ENCODE measurements at regions not wholly inside any gene's neighbourhood (a gene's known extent, or its start where the extent isn't known, plus 50 kb on each side); places are given as distances from the start of the nearest gene placed in this dataset.

GRCh38 chr6:1087154-1087843 is 224.6 kb upstream of the FOXQ1 start:
- DNase-seq (ENCODE audit: low spot score), result no peak

DNA sequence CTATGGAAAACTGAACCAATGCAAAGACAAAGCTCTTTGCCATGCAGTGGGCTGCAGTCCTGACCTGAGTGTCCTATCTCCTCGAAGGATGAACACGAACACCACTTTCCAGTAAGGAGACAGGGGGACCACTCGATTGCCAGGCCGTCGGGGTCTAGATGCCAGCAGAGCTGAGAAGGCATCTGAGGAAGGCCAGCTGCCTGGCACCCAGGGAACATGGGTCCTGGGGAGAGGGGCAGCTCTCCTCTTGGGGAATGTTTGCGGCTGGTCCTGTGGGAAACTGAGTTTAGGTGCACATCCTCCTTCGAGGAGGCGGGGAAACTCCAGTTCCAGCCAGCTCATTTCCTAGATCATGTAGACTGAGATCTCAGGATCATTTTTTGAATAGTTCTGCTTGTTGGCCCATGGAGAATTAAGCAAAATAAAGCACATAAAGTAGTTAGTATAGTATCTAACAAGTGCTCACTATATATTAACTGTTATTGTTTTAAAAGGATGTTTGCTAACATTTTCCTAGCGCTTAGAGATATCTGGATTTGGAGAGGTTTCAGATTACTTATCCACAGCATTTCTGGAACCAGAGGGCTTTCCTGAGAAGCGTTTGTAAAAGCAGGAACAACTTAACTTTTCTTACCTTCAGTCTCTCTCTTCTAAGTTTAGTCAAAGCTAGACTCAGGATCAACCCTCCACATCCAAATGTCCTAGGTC is 225.3 kb upstream of the FOXQ1 start:
- DNase-seq (ENCODE audit: low spot score), result no peak

DNA sequence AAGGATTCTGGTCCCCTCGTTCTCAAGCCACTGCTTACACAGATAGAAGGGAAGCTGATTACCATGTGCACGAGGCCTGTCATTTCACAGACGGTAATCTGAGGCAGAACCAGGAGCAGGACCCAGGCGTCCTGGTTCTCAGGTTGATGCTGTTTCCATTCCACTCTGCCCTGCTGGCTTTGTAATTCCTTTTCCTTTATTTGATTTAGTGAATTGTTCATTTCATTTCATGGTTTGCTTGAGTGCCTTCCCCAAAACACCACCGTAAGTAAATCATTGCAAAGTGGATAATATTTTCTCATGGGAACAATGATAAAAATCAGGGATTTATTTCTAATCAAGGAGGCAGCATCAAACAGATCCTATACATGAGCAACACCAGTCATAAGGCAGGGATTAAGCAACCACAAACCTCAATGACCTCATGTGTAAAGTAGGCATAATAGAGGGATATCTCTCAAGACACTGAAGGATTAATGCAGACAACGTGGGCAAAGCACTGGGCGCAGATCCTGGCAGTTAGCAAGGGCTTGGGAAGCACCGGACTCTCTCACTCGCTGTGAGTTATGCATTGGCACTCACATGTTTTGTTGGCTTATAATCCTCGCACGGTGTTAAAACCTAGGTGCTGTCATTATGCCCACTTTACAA is 229.5 kb upstream of the FOXQ1 start:
- no peak for DNase-seq (ENCODE audit: low spot score)

DNA sequence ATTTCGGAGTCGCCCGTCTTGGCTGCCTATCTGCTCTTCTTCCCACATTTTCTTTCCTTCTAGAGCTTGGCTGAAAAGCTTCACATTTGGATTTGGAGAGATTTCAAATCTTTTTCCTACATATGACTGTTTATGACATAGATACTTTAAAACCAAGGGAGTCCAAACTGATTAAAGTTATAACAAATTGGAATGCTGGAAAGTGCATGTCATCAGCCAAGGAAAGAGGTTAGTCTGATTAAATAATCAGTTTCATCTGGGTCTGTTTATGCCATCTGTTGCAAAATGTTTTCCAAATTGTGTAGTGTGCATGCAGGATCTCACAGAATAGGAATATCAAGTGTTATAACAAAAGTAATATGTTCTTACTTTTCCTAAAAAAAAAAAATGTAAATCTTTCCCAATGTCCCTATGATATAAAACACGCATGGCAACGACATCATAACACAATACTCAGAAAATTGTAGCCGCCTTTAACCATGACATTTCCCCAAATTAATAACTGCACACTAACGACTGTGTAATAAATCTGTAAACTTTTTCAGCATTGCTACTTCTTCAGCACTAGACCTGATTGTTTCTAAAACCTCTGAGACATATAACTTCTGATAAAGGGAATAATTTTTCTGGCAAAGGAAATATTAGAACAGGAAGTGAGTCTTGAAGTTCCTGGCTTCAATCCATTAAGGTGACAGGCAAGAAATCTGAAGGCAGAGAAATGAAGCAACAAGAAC is 230.2 kb upstream of the FOXQ1 start:
- DNase-seq (ENCODE audit: low spot score), result no peak

GRCh38 chr6:1080453-1081337 is 231.2 kb upstream of the FOXQ1 start:
- no peak for DNase-seq (ENCODE audit: low spot score)

DNA sequence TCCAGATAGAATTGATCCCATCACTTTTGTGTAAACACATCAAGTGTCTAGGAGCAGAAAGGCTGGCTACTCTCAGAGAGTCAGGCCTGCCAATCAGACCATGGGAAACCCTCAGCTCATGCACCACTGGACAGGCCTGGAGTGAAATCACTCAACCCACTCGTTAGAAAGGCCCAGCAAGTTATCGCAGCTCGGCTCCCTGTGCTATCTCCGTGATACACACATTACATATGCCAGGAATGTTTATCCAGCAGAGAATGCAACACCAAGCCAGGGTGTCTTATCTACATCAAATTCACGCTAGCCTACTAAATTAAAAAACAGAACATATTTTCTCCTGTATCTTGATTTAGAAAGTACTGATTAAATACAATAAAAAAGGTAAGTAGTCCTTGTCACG is 232.4 kb upstream of the FOXQ1 start:
- no peak for DNase-seq (ENCODE audit: low spot score)

DNA sequence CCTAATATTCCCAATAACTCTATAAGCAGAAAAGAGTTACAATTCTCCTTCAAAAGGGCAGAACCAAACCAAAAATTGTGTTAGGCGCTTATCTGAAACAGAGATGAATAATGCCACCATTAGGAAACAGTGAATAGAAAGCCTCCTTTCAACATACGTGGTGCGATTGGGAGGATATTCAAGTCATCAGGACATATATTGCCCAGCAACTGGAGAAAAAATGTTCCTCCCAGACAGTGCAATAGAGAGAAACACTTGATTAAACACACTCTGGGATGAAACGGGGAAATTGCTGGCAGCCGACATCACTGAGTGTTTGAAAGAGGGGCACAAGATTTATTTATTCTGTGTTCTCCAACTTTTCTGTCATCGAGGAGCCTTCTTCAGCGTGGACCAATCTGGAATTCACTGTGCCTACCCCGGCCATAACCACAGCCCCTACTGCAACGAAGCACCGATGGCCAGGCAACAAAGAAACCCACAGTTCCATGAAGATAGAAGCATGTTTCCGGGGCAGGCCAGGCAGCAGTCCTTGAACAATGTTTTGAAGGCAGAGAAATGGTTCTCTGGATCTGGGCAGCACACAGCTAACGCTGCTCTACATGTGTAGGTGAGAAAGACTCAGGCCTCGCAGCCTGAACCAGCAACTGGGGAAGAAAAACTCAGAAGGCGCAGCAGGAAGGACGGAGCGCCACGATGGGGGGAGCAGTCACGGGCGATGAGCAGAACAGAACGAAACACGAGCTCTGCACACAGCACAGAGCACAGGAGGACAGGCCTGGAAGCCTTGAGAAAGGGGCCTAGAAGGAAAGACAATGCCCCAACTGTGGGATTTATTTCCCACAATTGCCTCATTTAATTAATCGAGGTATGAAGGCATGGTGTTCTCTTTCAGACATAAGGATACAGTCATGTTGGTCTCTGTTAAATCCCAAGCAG is 234.2 kb upstream of the FOXQ1 start:
- no peak for DNase-seq (ENCODE audit: low spot score)

DNA sequence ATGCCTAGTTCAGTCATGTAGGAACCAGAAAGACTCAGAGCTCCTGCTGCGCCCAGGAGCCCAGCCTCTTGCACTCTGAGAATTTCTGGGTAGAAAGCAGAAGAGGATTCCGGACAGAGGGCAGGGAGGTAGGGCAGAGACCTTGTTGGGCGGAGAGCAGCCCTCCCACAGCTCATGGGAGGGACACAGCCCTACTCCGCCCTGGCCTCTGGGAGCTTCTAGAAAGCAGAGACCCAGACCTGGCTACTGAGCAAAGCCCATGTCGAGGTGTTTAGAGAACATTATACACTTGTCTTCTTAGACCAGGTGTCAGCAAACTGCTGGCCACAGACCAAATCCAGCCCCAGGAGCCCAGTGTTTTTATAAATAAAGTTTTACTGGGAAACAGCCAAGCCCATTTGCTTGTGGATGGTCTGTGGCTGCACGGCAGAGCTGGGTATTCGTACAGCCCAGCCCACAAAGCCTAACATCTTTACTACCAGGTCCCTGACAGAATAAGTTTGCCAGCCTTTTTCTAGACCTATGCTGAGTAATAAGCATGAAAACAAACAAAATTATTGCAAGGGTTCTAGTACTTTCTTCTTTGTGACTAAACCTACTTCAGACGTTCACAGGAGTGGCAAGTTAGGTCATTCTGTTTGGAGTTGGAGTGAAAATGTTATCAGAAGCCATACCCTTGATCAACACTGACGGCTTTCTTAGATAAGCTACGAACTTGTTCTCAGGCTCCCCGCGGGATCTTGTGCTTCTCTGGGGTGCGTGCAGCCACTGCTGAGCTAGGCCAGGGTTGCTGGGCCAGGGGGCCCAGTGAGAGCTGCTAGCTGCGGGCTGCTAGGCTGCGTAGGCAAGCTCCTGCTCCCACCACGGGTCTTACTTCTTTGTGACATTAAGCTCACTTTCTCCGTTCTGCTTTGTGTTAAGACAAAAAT is 235.1 kb upstream of the FOXQ1 start:
- DNase-seq (ENCODE audit: low spot score), result no peak

DNA sequence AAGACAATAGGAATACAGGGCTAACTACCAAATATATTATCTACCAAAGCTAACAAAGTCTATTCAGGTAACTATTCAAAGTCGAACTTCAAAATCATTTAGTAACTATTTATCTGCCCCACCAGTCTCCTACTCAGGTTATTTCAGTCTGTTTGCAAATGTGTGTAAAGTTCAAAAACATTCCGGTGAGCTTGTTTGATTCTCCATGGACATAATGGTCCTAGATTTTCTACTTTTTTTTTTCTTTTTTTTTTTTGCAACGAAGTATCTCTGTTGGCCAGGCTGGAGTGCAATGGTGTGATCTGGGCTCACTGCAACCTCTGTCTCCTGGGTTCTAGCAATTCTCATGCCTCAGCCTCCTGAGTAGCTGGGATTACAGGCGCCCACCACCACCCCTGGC is 236.0 kb upstream of the FOXQ1 start:
- no peak for DNase-seq (ENCODE audit: low spot score)

GRCh38 chr6:1075444-1075843 is 236.5 kb upstream of the FOXQ1 start:
- no peak for DNase-seq (ENCODE audit: low spot score)

DNA sequence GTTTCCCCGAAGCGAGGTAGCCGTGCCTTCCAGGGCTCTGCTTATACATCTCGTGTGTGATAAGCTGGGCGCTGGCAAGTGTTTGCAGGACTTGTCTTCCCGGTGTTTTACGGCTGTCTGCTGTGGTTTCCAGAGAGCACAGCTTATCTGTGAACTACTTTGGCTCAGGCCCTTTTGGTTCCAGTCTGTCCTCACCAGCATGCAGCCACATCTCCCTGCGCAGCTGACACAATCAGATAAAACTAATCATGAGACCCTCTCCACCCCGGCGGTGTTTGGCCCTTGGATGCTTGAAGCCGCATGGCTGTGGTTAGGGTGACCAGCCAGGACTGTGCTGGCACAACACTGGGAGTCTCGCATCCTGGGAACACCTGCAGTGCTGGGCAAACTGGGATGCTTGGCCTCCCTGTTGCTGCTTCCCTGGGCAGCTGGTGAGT is 241.8 kb upstream of the FOXQ1 start:
- no peak for DNase-seq (ENCODE audit: low spot score)

DNA sequence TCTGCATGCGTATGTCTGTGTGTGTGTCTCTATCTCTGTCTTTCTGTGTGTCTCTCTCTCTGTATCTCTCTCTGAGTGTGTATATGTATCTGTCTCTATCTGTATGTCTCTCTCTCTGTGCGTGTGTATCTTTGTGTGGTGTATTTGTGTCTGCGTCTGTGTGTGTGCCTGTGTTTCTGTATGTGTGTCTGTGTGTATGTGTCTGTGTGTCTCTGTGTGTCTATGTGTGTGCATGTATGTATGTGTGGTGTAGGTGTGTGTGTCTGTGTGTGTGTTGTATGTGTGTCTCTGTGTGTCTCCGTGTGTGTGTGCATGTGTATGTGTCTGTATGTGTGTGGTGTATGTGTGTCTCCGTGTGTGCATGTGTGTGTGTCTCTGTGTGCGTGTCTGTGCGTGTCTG is 243.0 kb upstream of the FOXQ1 start:
- DNase-seq (ENCODE audit: low spot score), result no peak

DNA sequence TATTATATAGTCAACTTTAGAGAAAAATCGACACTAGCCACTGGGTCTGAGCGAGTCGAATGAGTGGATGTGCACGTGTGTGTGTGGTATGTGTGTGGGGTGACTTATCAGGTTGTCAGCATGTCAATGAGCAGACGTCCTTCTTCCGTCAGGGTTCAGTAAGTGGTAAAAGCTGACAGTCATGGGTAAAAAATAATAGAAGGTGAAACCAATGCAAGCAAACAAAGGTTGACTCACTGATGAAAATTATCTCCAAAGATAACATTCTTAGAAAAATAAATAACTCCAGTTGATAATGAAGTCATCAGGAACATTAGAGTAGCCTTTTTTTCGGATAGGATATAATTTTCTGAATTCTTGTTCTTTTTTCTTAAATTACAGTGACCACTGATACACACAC is 243.8 kb upstream of the FOXQ1 start:
- DNase-seq (ENCODE audit: low spot score), result no peak

GRCh38 chr6:1067346-1067745 is 244.6 kb upstream of the FOXQ1 start:
- DNase-seq (ENCODE audit: low spot score), result no peak

GRCh38 chr6:1066449-1067090 is 245.3 kb upstream of the FOXQ1 start:
- no peak for DNase-seq (ENCODE audit: low spot score)

DNA sequence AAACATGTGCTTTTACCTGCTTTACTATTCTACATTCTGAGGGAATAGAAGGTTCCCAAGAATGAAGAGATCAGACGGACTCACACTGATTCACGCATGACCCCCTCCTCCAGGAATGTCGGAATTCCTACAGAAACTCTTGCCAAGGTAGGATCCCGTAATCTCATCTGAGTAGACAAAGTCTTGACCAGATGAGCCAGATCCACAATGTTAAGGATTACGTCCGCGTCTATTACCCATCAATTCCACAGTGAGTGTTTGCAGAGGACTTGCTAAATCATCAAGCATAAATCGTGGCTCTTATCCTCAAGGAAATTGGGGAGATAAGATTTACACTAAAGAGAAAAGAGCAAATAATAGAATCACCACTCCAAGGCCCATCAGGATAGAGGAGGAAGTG is 245.9 kb upstream of the FOXQ1 start:
- no peak for DNase-seq (ENCODE audit: low spot score)

DNA sequence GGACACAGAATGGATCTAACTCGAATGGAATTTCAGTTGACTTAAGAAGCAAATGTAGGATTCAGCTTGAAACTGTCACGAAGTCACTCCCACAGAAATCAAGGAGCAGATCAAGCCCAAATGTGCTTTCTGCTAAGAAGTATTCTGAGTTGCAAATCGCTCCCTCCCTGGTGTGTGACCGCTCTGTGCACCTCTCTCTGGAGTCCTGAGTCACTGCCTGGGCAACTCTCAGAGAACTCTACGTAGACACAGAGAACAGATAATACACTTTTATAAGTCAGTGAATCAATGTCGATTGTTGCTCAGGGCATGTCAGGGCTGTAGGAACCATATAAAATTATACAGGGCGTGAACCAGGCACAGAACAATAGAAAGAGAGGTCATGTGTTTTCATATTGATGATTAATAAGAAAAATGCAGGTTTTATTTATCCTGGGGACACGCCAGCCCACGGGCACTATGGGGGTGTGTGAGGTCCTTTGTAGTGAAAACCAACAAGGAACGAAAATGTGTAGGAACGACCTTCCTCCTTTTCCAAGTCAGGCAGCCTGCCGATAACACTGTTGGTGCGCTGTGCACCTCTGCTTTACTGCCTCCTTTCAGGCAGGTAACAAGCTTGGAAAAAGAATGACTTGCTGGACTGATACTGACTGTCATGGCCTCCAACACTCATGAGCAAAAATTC is 248.1 kb upstream of the FOXQ1 start:
- no peak for DNase-seq (ENCODE audit: low spot score)
